Lung microvascular endothelial cell (primary cell): ENCODE measurements at regions not wholly inside any gene's neighbourhood (a gene's known extent, or its start where the extent isn't known, plus 50 kb on each side); places are given as distances from the start of the nearest gene placed in this dataset.
"Not testable (repeated sequence)": the region's sequence is repeated elsewhere in the genome, so short reads cannot be mapped to it uniquely, and the experiment has no call there.

ENCODE experiments used
- DNase-seq, 2 donors: peaks; one replicate each; pipeline versions ENCODE4 v3.0.0 to v3.0.0-alpha.2; 2010; ENCODE audit warnings: low read depth in 2 of 2

DNA sequence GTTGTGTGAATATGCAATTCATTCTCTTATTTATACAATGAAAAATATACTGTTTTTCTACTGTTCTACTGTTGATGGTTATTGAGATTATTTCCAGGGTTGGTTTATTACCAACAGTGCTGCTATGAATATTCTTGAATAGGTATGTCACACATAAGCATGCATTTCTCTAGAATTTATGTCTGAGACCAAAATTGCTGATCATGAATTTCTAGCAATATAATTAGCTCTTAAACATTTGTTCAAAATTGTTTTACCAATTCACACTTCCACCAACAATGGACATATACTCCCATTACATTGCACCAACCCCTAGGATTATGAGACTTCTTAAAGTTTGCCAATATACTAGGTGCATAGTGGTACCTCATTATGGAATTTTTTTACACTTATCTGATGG is 164.1 kb upstream of the KCNQ5 start:
- no peak for DNase-seq

- DNase-seq = no peak
Observed at GRCh38 chr6:72458521-72458920, 163.3 kb upstream of the KCNQ5 start.

- DNase-seq = no peak
Observed at GRCh38 chr6:72461144-72461543, 160.7 kb upstream of the KCNQ5 start.

- no peak for DNase-seq
Observed at GRCh38 chr6:72464246-72464645, 157.6 kb upstream of the KCNQ5 start.

DNA sequence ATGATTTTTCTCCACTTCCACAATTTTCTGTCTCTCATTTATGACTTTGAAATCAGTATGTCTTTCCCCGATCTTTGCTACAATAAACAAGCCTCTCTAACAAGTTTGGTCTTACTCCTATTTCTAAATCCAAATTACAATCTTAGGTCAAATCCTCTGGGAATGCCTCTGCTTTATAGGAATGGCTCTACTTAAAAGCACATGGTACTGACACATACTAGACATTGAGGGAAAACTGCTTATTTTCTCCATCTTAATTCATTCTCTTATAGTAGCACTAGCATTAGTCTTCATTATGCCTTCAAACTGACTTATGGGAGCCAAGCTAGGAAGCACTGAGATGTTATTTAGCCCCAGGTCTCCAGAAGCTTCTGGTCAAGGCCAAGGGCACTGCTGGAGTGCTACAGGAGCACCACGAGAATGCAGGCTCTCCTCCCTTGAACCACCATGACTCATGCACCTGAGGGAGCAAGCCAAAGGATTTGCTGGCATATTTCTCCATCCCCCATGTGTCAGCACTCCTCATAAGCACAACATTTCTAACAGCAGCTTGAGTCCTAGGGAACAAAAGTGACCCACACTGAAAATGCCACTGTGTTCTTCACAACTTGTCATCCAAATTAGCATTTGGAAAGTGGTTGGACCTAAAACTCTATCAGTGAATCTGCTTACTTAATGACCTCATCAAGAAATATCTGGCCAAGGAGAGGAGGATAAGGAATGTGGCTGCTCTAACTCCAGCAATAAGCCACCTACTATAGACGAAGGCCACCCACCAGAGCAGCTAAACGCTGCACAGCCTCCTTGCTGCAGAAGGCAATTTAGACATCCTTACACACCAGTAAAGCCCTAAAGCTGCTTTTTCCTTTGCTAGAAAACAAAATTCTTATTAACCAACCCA is 156.8 kb upstream of the KCNQ5 start:
- DNase-seq = no peak

- no peak for DNase-seq
Observed at GRCh38 chr6:72466471-72466870, 155.4 kb upstream of the KCNQ5 start.

DNA sequence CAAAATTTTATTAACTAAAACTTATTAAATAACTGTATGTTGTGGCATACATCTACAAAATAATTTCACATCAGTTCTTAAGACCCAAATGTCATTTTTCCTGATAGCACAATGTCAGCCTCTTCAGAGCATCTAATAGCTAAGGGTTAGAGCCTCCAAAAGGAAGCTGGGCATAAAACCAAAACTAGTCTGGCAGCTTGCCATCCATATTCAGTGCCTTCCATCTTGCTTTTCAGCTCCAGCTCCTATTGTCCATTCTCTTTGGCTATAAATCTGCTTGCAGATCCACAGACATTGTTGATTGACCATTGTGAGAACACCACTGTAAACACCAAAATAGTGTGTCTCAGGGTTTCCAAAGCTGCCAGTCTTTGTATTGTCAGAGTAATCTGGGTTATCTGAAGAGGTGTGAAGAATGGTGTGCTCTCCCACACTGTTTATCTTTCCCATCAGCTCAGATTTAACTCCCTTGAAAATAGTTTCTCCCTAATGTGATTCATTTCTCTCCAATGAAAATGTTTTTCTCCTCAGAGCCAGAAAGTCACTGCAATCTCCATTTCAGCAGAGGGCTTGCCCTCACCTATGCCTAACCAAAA is 154.8 kb upstream of the KCNQ5 start:
- peak in 1 of 2 donors; percentile 35 for DNase-seq

DNA sequence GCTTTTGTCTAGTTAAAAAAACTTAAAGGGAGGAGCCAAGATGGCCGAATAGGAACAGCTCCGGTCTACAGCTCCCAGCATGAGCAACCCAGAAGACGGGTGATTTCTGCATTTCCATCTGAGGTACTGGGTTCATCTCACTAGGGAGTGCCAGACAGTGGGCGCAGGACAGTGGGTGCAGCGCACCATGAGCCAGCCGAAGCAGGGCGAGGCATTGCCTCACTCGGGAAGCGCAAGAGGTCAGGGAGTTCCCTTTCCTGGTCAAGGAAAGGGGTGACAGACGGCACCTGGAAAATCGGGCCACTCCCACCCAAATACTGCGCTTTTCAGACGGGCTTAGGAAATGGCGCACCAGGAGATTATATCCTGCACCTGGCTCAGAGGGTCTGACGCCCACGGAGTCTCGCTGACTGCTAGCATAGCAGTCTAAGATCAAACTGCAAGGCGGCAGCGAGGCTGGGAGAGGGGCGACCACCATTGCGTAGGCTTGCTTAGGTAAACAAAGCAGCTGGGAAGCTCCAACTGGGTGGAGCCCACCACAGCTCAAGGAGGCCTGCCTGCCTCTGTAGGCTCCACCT is 152.4 kb upstream of the KCNQ5 start:
- not testable (repeated sequence) for DNase-seq

DNA sequence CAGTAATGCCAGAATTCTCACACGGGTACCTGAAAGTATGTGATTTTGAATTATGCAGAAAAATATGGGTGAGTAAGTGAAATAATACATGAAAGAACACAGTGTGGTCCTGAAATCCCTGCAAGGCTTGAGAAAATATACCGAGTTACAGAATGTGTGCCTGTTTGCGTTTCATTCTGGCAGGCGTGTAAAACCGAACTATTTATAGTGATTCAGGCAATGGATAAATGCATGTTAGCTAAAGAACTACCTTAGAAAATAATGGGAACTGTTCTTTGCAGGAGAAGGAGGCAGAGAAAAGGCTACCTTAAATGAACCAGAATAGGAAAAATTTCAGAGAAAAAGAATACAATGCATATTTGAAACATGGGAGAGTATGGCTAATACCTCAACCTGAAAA is 145.8 kb upstream of the KCNQ5 start:
- no peak for DNase-seq

DNA sequence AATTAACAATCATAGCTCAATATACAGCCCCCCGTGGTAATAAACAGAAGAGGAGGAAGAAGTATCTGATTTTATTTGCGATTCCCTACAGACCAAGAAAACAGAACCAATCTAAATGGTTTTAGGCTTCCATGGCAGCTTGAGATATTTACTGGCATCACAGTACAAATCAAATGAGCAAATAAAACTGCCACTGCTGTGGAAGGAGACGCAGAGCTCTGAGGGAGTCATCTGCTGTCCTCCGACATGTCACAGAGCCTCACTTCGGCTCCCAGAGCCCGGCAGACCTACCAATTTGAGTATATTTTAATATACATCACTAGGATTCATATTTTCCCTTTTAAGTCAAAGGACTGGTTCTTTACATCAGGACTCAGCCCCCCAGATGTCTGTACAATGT is 145.2 kb upstream of the KCNQ5 start:
- no peak for DNase-seq

DNA sequence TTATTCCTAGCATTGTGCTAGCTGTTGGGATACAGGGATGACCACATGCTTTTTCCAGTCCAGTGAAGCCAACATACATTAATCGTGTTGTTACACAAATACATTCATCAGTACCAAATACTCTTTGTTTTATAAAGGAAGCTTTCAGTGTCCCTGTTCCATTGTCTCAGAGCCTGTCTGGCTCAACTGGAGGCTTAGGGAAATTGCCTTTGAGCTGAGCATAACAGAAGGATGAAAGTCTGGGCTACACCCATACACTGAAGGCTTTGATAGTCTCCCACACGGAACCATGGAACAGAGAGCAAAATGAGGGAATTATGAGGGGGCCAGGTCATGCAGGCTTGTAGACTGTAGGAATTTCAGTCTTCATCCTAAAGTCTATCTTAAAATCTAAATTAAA is 126.4 kb upstream of the KCNQ5 start:
- no peak for DNase-seq

DNA sequence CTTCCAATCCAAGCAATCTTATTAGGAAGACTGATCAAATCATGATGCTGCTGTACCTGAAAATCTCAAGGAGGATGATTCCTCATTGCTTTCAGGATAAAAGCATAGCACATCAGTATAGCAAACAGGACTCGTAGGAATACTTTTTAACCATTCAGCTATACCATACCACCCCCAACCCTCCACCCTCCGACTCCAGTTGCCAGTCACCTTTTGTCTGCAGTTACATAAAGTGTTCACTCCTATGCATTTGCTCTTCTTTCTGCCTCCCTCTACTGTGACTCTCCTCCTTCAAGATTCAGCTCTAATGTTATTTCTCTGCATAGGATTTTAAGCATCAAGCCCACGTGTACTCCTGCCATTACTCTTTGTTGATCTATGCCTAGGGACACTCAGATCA is 124.7 kb upstream of the KCNQ5 start:
- DNase-seq = no peak

GRCh38 chr6:72500669-72501068 is 121.2 kb upstream of the KCNQ5 start:
- no peak for DNase-seq

- no peak for DNase-seq
Observed at GRCh38 chr6:72504406-72504805, 117.5 kb upstream of the KCNQ5 start.

GRCh38 chr6:72505446-72505845 is 116.4 kb upstream of the KCNQ5 start:
- no peak for DNase-seq

DNA sequence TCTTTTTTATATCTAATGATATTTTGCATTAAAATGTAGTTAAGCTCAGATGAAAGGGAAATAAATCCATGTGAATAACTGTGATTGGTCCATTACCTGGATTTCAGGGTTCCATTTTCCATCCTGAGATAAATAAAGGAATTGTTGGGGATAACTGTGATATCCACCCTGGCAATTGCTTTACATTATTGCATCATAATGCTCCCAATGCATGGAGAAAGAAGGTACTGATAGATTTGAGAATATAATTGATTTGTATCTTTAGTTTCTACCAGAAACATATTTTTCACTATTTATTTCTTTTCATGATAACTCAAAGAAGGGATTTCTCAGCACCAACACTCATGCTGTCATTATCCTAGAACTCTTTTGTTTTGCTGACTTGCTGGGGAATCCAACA is 102.0 kb upstream of the KCNQ5 start:
- DNase-seq = no peak

DNA sequence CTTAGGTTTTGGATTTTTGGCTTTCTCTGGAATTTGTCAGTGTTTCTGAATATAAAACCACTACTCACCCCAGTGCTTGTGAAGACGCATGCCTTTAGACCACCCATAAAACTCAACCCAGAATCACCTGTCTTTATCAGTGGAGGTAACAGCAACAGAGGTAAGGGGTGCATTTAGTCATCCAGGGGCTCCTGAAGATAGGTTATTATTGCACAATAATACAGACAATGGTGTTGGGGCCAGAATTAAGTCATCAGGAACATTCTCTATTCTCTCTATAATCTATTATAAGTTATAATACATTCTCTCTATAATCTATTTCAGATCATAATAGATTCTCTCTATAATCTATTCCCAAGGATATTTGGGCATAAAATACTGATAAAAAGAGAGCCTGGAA is 100.2 kb upstream of the KCNQ5 start:
- DNase-seq = no peak

DNA sequence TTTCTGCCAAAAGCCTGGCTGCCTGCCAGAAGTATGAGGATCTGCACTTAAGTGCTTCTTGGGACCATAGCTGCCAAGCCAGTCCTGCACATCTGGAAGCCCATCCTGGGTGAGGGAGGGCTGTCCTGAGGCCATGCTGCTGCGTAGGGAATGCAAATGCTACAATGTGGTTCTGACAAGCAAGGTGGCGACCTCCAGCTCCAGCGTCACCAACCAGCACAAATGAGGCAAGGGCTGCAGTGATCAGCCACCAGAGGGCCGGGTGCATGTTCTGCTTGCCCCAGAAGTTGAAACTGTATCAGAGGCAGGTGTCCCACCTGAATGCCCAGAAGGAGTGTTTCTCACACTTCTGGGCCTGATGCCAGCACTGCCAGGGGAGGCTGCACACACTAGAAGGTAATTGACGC is 99.1 kb upstream of the KCNQ5 start:
- peak in 1 of 2 donors; percentile 14 for DNase-seq

GRCh38 chr6:72524011-72524645 is 97.7 kb upstream of the KCNQ5 start:
- no peak for DNase-seq

- DNase-seq = no peak
Observed at GRCh38 chr6:72525821-72526510, 95.9 kb upstream of the KCNQ5 start.

DNA sequence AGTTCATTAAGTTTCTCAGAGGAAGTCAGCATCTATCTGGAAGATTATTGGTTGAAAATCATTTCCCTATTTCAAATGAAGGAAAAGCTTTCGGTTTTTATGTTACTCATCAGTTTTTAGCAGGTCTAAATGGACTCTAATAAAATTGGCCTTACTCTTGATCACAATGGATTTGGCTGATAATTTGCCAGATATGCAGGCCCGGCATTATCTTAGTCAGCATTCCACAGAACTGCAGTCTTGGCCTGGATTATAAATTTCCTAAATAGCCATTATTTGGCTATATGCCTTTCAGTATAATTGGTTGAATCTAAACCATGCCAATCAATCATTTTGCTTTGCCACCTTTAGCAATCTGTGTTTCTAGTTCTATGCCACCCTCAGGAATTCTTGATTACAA is 91.7 kb upstream of the KCNQ5 start:
- no peak for DNase-seq

DNA sequence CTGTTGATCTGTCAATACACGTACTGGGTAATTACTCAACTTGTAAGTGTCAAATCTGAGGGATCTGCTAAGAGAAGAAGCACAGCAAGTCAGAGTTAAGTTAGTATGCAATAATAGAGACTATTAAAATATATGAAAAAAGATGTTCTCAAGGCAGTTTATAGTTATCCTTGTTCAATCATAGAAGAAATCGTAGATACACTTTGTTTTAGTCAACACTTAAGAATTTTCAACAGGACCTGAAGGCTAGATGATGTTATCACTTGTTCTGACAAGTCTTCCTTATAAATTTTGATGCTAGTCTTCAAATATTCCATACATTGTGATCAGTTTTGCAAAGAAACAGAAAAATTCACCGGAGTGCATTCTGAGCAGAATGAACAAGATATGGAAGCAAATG is 91.1 kb upstream of the KCNQ5 start:
- no peak for DNase-seq
